HepG2 (cell line): ENCODE measurements at regions not wholly inside any gene's neighbourhood (a gene's known extent, or its start where the extent isn't known, plus 50 kb on each side); places are given as distances from the start of the nearest gene placed in this dataset.

ENCODE experiments used
- ATAC-seq: fragments of 200-7000 bp; cut with Tn5 transposase; 3 replicates; pipeline ENCODE4 v1.9.1; 2020; ENCODE audit warnings: mild to moderate bottlenecking, moderate library complexity
- BruUV-seq: library from RNA; stranded (reverse); fragments of 400-500 nt; replicated peaks from 2 replicates; lab custom pipeline; 2021; lab: Mats Ljungman, UMichigan
- CTCF ChIA-PET: fragments of 300-600 bp; formaldehyde crosslinking; extraction: SDS; loops from one replicate; lab custom pipeline; 2021; ENCODE audit warnings: low total read pairs, inconsistent platforms, low intra/inter-chr PET ratio; lab: Yijun Ruan, JAX
- POLR2A ChIA-PET: fragments of 350-600 bp; sonication (Branson Sonifier 250); formaldehyde crosslinking; loops from one replicate; lab custom pipeline; 2020; ENCODE audit warnings: antibody characterized with exemption, inconsistent platforms; lab: Yijun Ruan, JAX
- DNase-seq: peaks from one replicate; pipeline ENCODE4 v3.0.0-alpha.2; 2015; ENCODE audit warnings: low spot score
- FAIRE-seq: peaks from 3 replicates; lab custom pipeline; 2011; peaks lifted over from hg19 to GRCh38; lab: Jason Lieb, UNC
- H2AFZ ChIP-seq: one replicate; pipeline ENCODE4 v1.6.1; 2011; ENCODE audit warnings: low read length, inconsistent platforms
- H3K27ac ChIP-seq: fragments of 300-600 bp; 3 replicates; pipeline ENCODE4 v1.8.0; 2011; ENCODE audit warnings: mixed run types, mild to moderate bottlenecking, mixed read lengths, low read length, inconsistent platforms; ENCODE audit not compliant: insufficient read depth; ENCODE audit errors: extremely low read length
- H3K27me3 ChIP-seq, 2 experiments: fragments of 200-600 bp in 1 of 2; 2 replicates in 1 of 2; 3 replicates in 1 of 2; pipeline versions ENCODE4 v1.6.0 to v1.8.0; 2011; ENCODE audit warnings: low read length in 2 of 2, mild to moderate bottlenecking in 2 of 2, moderate library complexity in 2 of 2, inconsistent platforms in 1 of 2; ENCODE audit not compliant: insufficient read depth in 2 of 2, control insufficient read depth in 1 of 2
- H3K36me3 ChIP-seq, 2 experiments: fragments of 200-600 bp in 1 of 2; replicated peaks in 1 of 2; 2 replicates in 1 of 2; 3 replicates in 1 of 2; pipeline versions ENCODE4 v1.5.1 to v1.8.0; 2011; ENCODE audit warnings: low read length in 2 of 2, inconsistent platforms in 1 of 2; ENCODE audit not compliant: insufficient read depth in 2 of 2, control insufficient read depth in 1 of 2
- H3K4me1 ChIP-seq: 2 replicates; pipeline ENCODE4 v1.5.1; 2012; ENCODE audit warnings: low read length, inconsistent platforms; ENCODE audit not compliant: insufficient read depth
- H3K4me2 ChIP-seq: 2 replicates; pipeline ENCODE4 v1.6.0; 2011; ENCODE audit warnings: low read depth, low read length, inconsistent platforms
- H3K4me3 ChIP-seq, 3 experiments: fragments of 200-600 bp in 1 of 3; sonication (generic), shearing (Covaris generic) in 1 of 3; replicated peaks in 1 of 3; 2 replicates each; pipeline ENCODE4 v1.5.1; 2011 to 2016; ENCODE audit warnings: low read length in 3 of 3, inconsistent platforms in 2 of 3, low read depth in 2 of 3, mild to moderate bottlenecking in 2 of 3, control low read depth in 1 of 3, mixed read lengths in 1 of 3; ENCODE audit not compliant: insufficient read depth in 1 of 3
- H3K79me2 ChIP-seq: one replicate; pipeline ENCODE4 v1.6.1; 2011; ENCODE audit warnings: low read length, inconsistent platforms; ENCODE audit not compliant: insufficient read depth
- H3K9ac ChIP-seq: 2 replicates; pipeline ENCODE4 v1.6.0; 2011; ENCODE audit warnings: mild to moderate bottlenecking, low read depth, low read length, inconsistent platforms; ENCODE audit not compliant: insufficient read depth
- H3K9me3 ChIP-seq: 2 replicates; pipeline ENCODE4 v1.5.1; 2012; ENCODE audit warnings: mild to moderate bottlenecking, low read length
- H4K20me1 ChIP-seq: 2 replicates; pipeline ENCODE4 v1.6.0; 2011; ENCODE audit warnings: inconsistent platforms, mild to moderate bottlenecking, low read length, moderate library complexity; ENCODE audit not compliant: insufficient read depth
- ATM ChIP-seq: fragments of 450-650 bp; IDR thresholded peaks from 2 replicates; pipeline ENCODE4 v1.7.1; 2017; ENCODE audit warnings: mild to moderate bottlenecking, borderline replicate concordance
- CEBPB ChIP-seq: IDR thresholded peaks from 2 replicates; pipeline ENCODE4 v1.6.1; 2011; ENCODE audit warnings: low read depth, low read length, improper control_type of control experiment, borderline replicate concordance
- FOSL2 ChIP-seq: sonication (generic); formaldehyde crosslinking; IDR thresholded peaks from 2 replicates; pipeline ENCODE4 v1.4.0; 2020; ENCODE audit warnings: missing genetic modification reagents
- MAFF ChIP-seq: IDR thresholded peaks from 2 replicates; pipeline ENCODE4 v1.6.1; 2011; ENCODE audit warnings: low read depth, low read length, improper control_type of control experiment
- MAFK ChIP-seq, 2 experiments: IDR thresholded peaks in 1 of 2; conservative IDR thresholded peaks in 1 of 2; 2 replicates each; pipeline ENCODE4 v1.6.1; 2011; ENCODE audit warnings: improper control_type of control experiment in 2 of 2, low read length in 2 of 2
- ZFP36L1 ChIP-seq: sonication (generic); formaldehyde crosslinking; IDR thresholded peaks from 2 replicates; pipeline ENCODE4 v1.8.0; 2022; ENCODE audit warnings: mild to moderate bottlenecking, missing genetic modification reagents, moderate library complexity
- ZNF326 ChIP-seq: sonication (generic); formaldehyde crosslinking; IDR thresholded peaks from 2 replicates; pipeline ENCODE4 v1.4.0; 2020; ENCODE audit warnings: missing genetic modification reagents, borderline replicate concordance
- ZNF7 ChIP-seq: IDR thresholded peaks from 2 replicates; pipeline ENCODE4 v1.6.1; 2016; ENCODE audit warnings: missing biosample characterization, missing genetic modification reagents
- WGBS: methylation state at CpG from one replicate; pipeline ENCODE4 v1.1.6; 2017; ENCODE audit warnings: low lambda C conversion rate; 5-methylcytosine and 5-hydroxymethylcytosine counted together
- in situ Hi-C: cut with HindIII; loops from 2 replicates; pipeline ENCODE4 v1.10.0; 2017; ENCODE audit warnings: low pct_unique_long_range_greater_than_20kb; ENCODE audit not compliant: extremely low pct_ligation_motif_present
- intact Hi-C: fragments of 100-400 bp; cut with micrococcal nuclease; formaldehyde crosslinking; loops from one replicate; pipeline ENCODE4 v1.10.0; 2022; ENCODE audit not compliant: unreplicated experiment
- TF ChIP-seq, protein P1 (sequence below), 2 experiments: IDR thresholded peaks; 2 replicates each; pipeline ENCODE4 v1.6.1; 2011 to 2012; ENCODE audit warnings: low read length in 2 of 2, borderline replicate concordance in 1 of 2, low read depth in 1 of 2, mild to moderate bottlenecking in 1 of 2, moderate library complexity in 1 of 2
- TF ChIP-seq, protein P2 (sequence below): sonication (generic); formaldehyde crosslinking; IDR thresholded peaks from 2 replicates; pipeline ENCODE4 v1.8.1; 2023; ENCODE audit warnings: mild to moderate bottlenecking, inconsistent platforms, moderate library complexity, missing genetic modification reagents, borderline replicate concordance

DNA sequence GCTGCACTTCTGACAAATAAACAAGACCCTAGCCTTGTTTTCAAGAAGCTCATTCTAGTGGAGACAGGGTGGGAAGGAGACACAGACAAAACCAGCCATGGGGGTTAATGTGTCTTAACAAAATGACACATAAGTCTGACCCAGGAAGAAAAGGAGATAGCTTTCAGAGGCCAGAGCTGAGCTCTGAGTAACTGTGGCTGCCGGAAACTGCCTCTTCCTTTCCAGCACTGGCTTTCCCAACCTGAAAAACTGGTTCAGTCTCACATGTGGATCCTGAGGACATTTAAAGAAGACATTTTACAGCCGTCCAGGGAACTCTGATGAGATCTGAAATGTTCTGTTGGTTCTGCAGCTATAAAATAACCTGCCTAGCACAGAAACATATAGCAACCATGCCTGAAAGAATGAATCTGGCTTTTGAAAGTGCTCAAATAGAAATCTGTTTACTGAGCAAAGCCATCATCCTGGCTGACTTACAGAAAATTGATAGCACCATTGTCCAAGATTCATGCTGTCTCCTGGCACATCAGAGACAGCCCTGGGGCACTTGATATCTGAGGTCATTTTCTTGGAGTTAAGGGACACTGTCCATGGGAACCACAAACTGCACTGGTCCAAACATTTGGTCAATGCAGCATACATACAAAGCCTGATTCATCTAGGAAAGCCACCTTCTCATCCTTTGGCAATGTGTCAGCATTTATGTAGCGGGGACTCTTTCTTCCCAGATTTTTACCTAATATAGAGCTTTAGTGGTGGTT is 83.2 kb upstream of the PAX1 start (continued):
- TF ChIP-seq, protein P1, sequence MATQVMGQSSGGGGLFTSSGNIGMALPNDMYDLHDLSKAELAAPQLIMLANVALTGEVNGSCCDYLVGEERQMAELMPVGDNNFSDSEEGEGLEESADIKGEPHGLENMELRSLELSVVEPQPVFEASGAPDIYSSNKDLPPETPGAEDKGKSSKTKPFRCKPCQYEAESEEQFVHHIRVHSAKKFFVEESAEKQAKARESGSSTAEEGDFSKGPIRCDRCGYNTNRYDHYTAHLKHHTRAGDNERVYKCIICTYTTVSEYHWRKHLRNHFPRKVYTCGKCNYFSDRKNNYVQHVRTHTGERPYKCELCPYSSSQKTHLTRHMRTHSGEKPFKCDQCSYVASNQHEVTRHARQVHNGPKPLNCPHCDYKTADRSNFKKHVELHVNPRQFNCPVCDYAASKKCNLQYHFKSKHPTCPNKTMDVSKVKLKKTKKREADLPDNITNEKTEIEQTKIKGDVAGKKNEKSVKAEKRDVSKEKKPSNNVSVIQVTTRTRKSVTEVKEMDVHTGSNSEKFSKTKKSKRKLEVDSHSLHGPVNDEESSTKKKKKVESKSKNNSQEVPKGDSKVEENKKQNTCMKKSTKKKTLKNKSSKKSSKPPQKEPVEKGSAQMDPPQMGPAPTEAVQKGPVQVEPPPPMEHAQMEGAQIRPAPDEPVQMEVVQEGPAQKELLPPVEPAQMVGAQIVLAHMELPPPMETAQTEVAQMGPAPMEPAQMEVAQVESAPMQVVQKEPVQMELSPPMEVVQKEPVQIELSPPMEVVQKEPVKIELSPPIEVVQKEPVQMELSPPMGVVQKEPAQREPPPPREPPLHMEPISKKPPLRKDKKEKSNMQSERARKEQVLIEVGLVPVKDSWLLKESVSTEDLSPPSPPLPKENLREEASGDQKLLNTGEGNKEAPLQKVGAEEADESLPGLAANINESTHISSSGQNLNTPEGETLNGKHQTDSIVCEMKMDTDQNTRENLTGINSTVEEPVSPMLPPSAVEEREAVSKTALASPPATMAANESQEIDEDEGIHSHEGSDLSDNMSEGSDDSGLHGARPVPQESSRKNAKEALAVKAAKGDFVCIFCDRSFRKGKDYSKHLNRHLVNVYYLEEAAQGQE (IDR thresholded peaks at IDR 0.05; ENCODE audit: borderline replicate concordance in 1 of 2, low read depth in 1 of 2, low read length in 2 of 2) = no peak
- no peak for TF ChIP-seq FOSL2 (CRISPR knock-in tag)

DNA sequence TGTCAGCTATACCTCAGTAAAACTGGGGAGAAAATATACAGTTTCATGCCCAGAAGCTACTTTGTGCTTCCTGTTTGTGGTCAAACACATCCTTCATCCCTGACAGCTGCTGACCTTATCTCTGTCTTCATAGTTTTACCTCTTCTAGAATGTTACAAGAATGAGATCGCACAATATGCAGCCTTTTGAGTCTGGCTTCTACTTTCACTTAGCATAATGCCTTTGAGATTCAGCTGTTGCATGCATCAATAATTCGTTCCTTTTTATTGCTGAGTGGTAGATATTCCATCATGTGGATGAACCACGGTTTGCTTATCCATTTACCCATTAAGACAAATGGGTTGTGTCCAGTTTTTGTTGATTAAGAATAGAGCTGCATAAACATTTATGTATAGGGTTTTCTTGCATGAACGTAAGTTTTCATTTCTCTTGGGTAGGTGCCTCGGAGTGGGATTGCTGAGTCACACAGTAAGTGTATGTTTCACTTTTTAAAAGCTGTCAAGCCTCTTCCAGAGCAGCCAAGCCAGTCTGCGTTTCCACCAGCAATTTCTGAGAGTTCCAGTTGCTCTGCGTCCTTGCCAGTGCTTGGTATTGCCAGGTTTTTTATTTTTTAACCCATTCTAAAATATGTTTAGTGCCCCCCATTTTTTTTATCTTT is 86.6 kb upstream of the PAX1 start:
- no peak overlapping the region for H3K4me3 ChIP-seq
- no peak overlapping the region for H2AFZ ChIP-seq
- H3K27ac ChIP-seq = no peak overlapping the region
- H3K27me3 ChIP-seq = peaks cover 2 to 5% of the 10 kb centered on the region in 2 experiments; a peak in 2 of 5 replicates
- H3K4me1 ChIP-seq = no peaks in the 10 kb centered on the region
- POLR2A ChIA-PET = no interaction called here
- in situ Hi-C loops (loop anchor here (10.0 kb wide), 1 partner anchor 784 kb away; no protein-coding TSS in a partner anchor), intact Hi-C loops (no loop called here)
- H3K9ac ChIP-seq = no peak overlapping the region
- WGBS = 10% methylated on average over 7 of the region's 7 CpGs
- BruUV-seq = no TSS peak
- H3K9me3 ChIP-seq = no peaks in the 10 kb centered on the region
- ATAC-seq (no peak), FAIRE-seq (no peak), DNase-seq (no peak)
- no peak for TF ChIP-seq ATM
- TF ChIP-seq, protein P2, sequence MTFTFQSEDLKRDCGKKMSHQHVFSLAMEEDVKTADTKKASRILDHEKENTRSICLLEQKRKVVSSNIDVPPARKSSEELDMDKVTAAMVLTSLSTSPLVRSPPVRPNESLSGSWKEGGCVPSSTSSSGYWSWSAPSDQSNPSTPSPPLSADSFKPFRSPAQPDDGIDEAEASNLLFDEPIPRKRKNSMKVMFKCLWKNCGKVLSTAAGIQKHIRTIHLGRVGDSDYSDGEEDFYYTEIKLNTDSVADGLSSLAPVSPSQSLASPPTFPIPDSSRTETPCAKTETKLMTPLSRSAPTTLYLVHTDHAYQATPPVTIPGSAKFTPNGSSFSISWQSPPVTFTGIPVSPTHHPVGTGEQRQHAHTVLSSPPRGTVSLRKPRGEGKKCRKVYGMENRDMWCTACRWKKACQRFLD (CRISPR knock-in tag) = no peak
- no peak for TF ChIP-seq ZNF326 (CRISPR knock-in tag)
- TF ChIP-seq CEBPB = no peak
- peak; percentile 47 to 68; a peak in 3 of 4 replicates for TF ChIP-seq MAFK (conservative IDR thresholded peaks at IDR 0.05 in 1 of 2, IDR thresholded peaks at IDR 0.05 in 1 of 2; ENCODE audit: low read length in 2 of 2)
- no peak for TF ChIP-seq ZFP36L1 (CRISPR knock-in tag)
- 0 out of 2 replicates have a peak, but pooled peaks have one; percentile 49 for TF ChIP-seq ZNF7 (CRISPR knock-in tag)
- TF ChIP-seq MAFF = peak; percentile 61
- no peak overlapping the region for H3K4me2 ChIP-seq
- no peaks in the 10 kb centered on the region for H3K36me3 ChIP-seq
- no peaks in the 10 kb centered on the region for H4K20me1 ChIP-seq
- CTCF ChIA-PET = no interaction called here
- no peaks in the 10 kb centered on the region for H3K79me2 ChIP-seq
